LNCAP (cell line): ENCODE measurements at regions not wholly inside any gene's neighbourhood (a gene's known extent, or its start where the extent isn't known, plus 50 kb on each side); places are given as distances from the start of the nearest gene placed in this dataset.

Source experiments
- CTCF ChIP-seq: fragments of 450-650 bp; IDR thresholded peaks from 2 replicates; pipeline ENCODE4 v1.5.1; 2017; ENCODE audit warnings: mild to moderate bottlenecking

- TF ChIP-seq CTCF: no peak
These were observed 559.0 kb downstream of the FGF9 start for GRCh38 chr13:22229916-22230315.

GRCh38 chr13:22232186-22232585 is 561.3 kb downstream of the FGF9 start:
- TF ChIP-seq CTCF: no peak

GRCh38 chr13:22235285-22235949 is 564.5 kb downstream of the FGF9 start:
- no peak for TF ChIP-seq CTCF

- no peak for TF ChIP-seq CTCF
These were observed 565.0 kb downstream of the FGF9 start for GRCh38 chr13:22235950-22236290.

GRCh38 chr13:22238269-22238668 is 567.4 kb downstream of the FGF9 start:
- TF ChIP-seq CTCF: no peak

- no peak for TF ChIP-seq CTCF
These were observed 569.8 kb downstream of the FGF9 start for GRCh38 chr13:22240716-22241115.

GRCh38 chr13:22243469-22244163 is 572.7 kb downstream of the FGF9 start:
- no peak for TF ChIP-seq CTCF
